AG08396 (cell line): ENCODE measurements at regions not wholly inside any gene's neighbourhood (a gene's known extent, or its start where the extent isn't known, plus 50 kb on each side); places are given as distances from the start of the nearest gene placed in this dataset.
"Not testable (repeated sequence)": the region's sequence is repeated elsewhere in the genome, so short reads cannot be mapped to it uniquely, and the experiment has no call there.

Experiments
- DNase-seq: peaks from one replicate; pipeline ENCODE4 v3.0.0; 2012; ENCODE audit warnings: low spot score, mixed read lengths

DNA sequence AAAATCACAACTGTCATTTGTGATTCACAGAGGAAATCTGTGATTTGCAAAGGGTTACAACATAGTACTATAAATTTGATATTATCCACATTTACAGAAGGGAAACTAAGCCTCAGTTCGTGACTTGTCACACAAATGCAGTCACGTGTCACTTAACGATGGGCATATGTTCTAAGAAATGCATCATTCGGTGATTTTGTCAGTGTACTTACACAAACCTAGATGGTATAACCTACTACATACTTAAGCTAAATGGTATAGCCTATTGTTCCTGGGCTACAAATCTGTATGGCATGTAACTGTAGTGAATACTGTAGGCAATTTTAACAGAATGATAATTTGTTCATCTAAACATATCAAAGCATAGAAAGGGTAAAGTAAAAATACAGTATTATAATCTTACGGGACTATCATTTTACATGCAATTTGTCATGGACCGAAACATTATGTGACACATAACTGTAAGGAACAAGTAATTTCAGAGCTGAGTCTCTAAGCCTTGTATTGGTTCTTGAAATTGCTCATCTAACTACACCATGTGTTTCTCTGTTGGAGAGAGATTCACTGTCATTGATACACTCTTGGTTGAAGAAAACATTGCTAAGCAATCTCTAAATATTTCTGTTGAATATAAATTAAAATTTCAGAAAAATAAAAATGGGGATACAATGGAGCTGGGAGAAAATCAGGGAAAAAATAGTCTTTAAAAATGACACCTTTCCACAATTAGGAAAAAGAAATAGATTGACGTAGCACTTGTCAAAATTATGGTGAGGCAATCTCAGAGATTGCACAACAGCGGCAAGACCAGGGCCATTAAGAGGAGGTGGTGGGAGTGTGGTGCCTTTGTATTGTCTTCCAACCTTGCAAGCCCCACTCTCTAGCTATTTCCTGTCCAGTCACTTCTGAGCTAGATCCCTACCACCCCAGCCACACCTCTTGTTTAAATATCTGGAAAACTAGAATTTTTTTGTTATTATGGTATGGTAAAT lies 645.8 kb upstream of the TBL1XR1 start:
- no peak for DNase-seq

GRCh38 chr3:177852001-177852807 lies 654.9 kb upstream of the TBL1XR1 start:
- no peak for DNase-seq

DNA sequence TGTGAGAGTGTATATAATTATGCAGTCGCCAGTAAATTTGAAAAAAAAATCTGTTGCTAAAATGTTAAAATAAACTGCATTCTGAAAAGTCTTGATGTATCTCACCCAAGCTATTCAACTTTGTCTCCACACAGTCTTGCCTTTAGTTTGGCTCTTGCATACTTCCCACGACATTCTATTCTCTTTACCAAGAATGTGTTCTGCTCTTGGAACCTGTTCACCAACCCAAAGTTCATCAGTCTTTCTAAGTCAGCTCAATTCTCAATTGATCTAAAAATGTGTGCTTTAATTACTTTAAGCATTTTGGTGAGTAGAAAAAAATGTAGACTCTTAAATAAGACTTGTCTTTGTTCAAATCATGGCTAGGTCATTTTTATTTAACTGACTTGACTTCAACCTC lies 657.7 kb upstream of the TBL1XR1 start:
- DNase-seq: no peak

GRCh38 chr3:177860184-177860583 lies 662.9 kb upstream of the TBL1XR1 start:
- no peak for DNase-seq

DNA sequence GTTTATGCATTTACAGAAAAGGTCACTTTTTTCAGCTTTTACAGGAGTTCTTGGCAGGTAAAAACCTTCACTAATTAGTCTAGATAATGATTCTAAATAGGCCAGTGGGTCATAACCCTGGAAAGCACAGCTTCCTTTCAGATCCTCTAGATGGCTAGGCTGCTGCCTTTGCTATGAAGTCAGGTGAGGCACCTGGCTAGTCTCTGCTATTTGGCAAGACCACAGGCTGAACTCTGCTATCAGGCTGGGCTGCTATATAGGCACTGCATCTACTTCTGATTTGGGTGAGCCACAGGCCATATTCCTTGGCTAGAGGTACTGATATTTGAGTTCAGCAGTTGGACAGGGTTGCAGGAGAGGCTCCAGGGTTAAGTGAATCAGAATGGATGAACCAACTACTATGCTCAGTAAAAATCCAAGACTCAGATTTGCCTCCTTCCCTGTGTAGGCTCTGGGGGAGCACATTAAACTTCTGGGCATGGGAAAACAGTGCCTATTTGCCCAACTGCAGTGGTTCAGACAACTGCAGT lies 665.7 kb upstream of the TBL1XR1 start:
- no peak for DNase-seq

GRCh38 chr3:177871267-177871666 lies 665.0 kb upstream of the KCNMB2 start:
- DNase-seq: not testable (repeated sequence)

DNA sequence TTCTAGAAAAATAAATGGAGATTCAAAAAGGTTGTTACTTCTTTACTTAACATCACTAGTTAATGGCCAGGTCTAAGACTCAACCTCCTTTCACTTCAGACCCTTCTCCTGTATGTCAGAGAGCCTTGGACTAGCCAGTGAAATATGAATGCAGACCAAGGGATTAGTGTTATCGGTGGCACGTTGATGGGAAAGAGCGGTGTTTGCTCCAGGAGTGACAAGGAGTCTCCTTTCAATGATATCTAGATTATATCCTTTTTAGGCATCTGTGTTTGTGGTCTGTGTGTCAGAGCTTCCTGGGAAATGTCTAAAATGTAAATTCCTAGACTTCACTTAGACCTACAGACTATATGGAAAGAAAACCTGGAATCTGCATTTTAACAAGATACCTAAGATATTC lies 658.0 kb upstream of the KCNMB2 start:
- no peak for DNase-seq

DNA sequence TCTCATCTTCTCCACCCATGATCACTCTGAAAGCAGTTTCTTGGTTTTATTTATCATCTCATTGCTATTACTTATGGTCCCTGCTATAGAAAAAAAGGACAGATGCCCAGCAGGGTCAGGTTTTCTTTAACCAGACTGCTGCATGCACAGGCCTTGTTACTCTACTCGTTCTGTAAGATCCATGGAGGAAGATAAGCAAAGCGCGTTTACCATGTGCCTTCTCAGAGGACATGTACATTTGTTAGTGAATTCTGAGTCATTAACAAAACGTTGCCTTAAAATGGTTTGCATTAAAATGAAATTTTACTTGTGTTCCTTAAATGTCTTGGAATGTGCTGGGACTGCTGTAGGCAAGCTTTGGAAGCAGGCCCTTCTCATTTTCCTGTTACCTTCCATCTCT lies 657.3 kb upstream of the KCNMB2 start:
- no peak for DNase-seq

DNA sequence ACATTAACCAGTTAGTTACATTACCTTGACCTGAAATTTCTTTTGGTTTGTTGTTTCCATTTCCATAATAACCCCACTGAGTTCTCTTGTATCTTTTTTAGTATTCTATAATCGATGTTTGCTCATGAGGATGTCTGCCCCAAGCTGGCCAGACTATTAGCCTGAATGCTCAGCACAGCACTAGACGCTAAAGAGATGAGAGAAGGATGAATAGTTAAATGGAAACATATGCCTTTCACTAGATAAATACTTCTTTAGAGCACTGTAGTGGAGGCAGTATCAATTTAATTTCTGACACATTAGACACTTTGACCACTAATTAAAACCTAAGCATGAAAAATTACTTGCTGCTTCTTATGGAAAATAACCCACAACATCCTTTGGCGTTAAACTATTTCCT lies 654.9 kb upstream of the KCNMB2 start:
- DNase-seq: no peak

DNA sequence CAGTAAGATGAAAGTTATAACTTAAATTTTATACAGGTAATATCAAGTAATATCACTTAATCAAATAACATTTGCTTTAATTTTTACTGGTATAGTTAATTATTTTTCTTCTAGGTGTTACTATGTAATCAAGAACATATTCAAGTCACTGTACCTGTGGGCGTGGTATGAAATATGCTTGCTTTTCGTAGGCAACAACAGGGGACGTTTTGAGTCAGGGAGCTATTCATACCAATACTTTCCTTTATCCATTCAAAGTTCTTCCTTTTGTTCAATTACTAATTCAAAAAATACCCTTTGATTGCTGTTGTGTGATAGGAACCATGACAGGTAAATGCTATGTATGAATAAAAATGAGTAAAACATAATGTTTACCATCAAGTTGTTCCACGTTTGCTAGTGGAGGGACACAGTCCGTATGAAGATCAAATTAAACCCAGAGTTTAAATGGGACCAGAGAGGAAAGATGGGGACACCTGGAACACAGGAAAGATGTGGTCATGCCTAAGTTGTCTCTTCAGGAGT lies 654.0 kb upstream of the KCNMB2 start:
- no peak for DNase-seq

- no peak for DNase-seq
Measured at GRCh38 chr3:177883091-177883490, 653.1 kb upstream of the KCNMB2 start.

GRCh38 chr3:177883957-177884356 lies 652.3 kb upstream of the KCNMB2 start:
- DNase-seq: no peak

- DNase-seq: no peak
Measured at GRCh38 chr3:177885063-177885462, 651.2 kb upstream of the KCNMB2 start.

GRCh38 chr3:177886501-177886900 lies 649.7 kb upstream of the KCNMB2 start:
- DNase-seq: no peak

GRCh38 chr3:177887475-177887874 lies 648.8 kb upstream of the KCNMB2 start:
- DNase-seq: no peak

- DNase-seq: no peak
Measured at GRCh38 chr3:177889161-177889560, 647.1 kb upstream of the KCNMB2 start.

DNA sequence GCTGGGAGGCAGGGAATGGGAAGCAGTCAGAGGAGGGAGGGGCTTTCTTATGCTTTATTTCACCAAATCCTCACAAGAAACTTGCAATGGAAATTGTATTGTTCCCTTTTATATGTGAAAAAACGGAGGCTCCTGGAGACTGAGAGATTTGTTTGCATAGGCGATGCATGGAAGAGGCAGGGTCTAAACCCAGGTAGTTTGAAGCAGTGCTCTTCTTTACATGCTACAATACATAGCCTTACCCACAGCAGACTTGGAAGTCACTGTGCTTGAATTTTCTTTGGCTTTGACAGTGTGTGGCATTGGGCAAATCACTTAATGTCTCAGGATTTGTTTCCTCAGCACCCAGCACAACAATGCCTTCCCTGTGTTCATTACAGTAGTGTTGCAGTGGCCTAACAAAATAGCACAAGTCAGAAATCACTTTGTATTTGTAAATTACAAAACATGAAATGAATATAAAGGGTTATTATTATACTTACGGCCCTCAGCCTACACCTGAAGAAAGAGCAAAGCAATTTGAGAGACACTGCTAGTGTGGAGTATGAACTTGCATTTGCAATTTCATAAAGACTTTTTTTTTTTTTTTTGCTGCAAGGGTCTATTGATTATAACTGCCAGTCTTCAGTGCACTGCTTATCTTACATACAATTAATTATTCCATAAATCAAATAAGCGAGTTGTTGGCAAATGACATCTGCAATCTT lies 646.4 kb upstream of the KCNMB2 start:
- no peak for DNase-seq

- no peak for DNase-seq
Measured at GRCh38 chr3:177890359-177890683, 645.9 kb upstream of the KCNMB2 start.

DNA sequence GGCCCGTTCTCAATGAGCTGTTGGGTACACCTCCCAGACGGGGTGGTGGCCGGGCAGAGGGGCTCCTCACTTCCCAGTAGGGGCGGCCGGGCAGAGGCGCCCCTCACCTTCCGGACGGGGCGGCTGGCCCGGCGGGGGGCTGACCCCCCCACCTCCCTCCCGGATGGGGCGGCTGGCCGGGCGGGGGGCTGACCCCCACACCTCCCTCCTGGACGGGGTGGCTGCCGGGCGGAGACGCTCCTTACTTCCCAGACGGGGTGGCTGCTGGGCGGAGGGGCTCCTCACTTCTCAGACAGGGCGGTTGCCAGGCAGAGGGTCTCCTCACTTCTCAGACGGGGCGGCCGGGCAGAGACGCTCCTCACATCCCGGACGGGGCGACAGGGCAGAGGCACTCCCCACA lies 644.7 kb upstream of the KCNMB2 start:
- DNase-seq: not testable (repeated sequence)

GRCh38 chr3:177893331-177893730 lies 642.9 kb upstream of the KCNMB2 start:
- no peak for DNase-seq

- no peak for DNase-seq
Measured at GRCh38 chr3:177894081-177894728, 642.0 kb upstream of the KCNMB2 start.

- DNase-seq: no peak
Measured at GRCh38 chr3:177898185-177898584, 638.1 kb upstream of the KCNMB2 start.
